GM19193 (cell line): ENCODE measurements at regions not wholly inside any gene's neighbourhood (a gene's known extent, or its start where the extent isn't known, plus 50 kb on each side); places are given as distances from the start of the nearest gene placed in this dataset.

Experiments
- POLR2A ChIP-seq: IDR thresholded peaks from 4 replicates; pipeline ENCODE4 v1.6.1; 2011; ENCODE audit not compliant: insufficient read depth, insufficient read length; ENCODE audit errors: extremely low read depth

GRCh38 chr14:62002642-62003041 is 240.4 kb downstream of the SNAPC1 start:
- no peak for TF ChIP-seq POLR2A

DNA sequence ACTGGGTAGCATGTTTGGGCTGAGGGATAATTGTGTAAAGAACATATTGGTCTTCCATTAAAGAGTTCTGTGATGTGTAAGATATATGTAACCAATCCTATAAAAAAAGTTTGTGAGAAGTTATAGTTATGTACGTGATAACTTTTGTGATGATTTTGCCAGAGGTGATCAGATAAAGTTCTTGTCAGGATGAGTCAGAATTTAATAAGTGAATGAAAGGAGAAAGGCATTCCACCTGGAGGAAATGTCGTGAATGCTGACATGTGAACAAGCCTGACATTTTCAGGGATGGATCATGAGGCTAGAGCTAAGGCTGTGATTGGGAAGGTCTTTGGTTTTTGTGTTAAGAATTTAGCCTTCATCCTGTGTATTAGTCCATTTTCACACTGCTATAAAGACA is 241.5 kb downstream of the SNAPC1 start:
- no peak for TF ChIP-seq POLR2A

DNA sequence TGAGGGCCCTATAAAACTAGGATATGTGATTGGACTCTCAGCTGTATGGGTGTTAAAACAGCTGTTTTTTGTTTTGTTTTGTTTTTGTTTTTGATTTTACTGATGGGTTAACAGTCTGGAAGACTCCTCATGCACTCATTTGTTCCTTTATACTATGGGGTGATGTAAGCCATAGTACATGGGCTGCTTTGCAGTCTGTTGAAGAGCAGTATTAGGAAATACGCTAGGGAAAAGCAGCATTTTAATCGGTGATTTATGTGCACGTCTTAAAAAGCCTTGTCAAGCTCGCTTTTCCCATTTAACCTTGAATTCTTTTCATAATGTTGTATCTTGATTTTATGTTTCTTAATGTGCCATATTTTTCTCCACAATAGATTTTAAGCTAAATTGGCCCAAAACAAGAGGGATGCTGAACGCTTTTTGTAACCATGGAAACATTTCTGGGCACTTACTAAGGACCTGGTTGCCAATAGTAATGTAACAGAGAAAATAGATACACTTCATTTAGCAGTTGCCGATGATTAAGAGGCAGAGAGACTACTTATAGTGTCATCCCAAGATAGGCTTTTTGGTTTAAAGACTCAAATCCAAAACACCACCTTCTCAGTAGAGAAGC is 244.0 kb downstream of the SNAPC1 start:
- no peak for TF ChIP-seq POLR2A

DNA sequence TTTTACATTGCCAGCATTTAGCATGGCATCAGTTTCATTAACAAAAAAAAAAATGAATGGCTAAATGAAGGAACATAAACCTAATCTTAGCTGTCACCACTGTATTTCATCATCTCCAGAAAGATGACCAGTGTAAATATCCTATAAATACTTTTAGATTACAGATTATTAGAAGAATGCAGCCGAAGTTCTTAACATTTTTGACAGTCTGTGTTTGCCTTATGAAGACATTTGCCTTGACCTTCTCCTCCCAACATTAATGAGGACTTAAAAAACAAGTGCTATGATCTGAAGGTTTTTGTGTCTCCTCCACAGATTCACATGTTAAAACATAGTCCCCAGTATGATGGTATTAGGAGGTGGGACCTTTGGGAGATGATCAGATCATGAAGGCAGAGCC is 253.0 kb downstream of the SNAPC1 start:
- no peak for TF ChIP-seq POLR2A

- TF ChIP-seq POLR2A, result no peak
These were observed 253.7 kb downstream of the SNAPC1 start for GRCh38 chr14:62015945-62016344.

GRCh38 chr14:62017651-62018230 is 255.5 kb downstream of the SNAPC1 start:
- TF ChIP-seq POLR2A, result no peak

DNA sequence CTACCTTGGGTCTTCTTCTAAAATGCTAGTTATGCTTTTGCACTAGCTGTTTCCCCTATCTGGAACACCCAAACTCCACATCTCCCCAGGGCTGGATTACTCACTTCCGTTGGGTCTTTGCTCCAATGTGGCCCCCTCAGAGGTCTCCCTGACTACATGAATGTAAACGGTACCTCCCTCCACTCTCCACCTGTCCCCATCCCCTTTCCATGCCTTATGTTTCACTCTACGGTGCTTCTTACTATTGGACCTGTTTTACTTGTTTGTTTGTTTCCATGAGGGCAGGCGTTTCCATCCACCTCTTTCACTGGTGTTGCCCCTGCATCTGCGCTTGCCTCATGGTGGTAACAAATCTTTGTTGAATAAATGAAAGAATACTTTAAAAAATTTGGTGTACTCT is 256.4 kb downstream of the SNAPC1 start:
- TF ChIP-seq POLR2A, result no peak

DNA sequence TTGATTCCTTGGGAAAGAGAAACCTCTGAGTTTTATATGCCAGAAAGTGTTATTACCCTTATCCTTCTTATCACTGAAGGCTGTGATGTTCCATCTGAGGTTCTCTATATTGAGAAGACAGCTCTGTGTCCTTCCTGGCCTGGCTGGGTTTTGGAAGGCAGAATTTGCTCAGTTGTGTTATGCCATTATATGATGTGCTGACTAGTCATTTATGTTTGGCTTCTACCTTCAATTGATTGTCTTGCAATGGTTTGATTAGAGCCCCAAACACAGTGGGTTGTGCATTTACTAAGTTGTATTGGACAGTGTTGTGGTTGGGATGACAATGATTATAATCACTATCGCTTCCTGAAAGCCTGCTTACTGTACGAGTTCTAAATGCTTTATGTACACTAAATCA is 265.7 kb downstream of the SNAPC1 start:
- TF ChIP-seq POLR2A, result no peak

- no peak for TF ChIP-seq POLR2A
These were observed 267.3 kb downstream of the SNAPC1 start for GRCh38 chr14:62029569-62029924.

DNA sequence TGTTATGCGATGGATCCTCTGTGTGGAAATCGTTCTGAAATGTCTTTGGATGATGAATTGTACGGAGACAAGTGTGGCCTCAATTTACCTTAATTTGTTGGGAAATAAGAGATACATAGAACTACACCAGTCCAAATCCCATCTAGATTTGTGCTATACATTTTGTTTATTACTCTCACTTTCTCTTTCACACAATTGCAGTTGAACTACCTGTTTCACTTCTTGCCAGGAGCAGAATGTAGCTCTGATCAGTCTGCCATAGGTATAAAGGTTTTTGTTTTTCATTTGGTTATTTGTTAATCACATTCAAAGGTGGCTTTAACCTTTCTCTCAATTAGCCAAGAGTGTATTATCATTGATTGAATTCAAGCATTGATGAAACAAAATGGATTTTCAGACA is 268.2 kb downstream of the SNAPC1 start:
- no peak for TF ChIP-seq POLR2A

- no peak for TF ChIP-seq POLR2A
These were observed 269.3 kb downstream of the SNAPC1 start for GRCh38 chr14:62031504-62031903.

- no peak for TF ChIP-seq POLR2A
These were observed 291.0 kb downstream of the SNAPC1 start for GRCh38 chr14:62053188-62053587.

DNA sequence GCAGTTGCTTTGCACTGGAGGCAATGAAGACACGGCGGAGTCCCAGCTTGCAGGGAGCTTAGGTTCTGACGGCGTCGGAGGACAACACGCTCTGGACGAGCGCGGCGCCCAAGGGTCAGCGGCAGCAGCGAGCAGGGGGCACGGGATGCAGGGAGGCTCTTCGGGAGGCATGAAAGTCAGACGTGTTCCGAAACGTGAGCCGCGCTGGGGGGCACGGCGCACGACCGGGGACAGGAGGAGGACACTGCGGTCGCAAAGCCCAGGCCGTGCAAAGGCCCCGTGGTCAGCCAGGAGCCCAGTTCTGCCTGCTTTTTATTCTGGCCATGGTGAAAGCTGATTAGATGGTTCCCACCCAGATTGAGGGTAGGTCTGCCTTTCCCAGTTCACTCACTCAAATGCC is 294.6 kb downstream of the SNAPC1 start:
- no peak for TF ChIP-seq POLR2A

- no peak for TF ChIP-seq POLR2A
These were observed 300.4 kb downstream of the SNAPC1 start for GRCh38 chr14:62062645-62063044.

GRCh38 chr14:62064751-62065323 is 302.6 kb downstream of the SNAPC1 start:
- no peak for TF ChIP-seq POLR2A

GRCh38 chr14:62066304-62066703 is 304.1 kb downstream of the SNAPC1 start:
- TF ChIP-seq POLR2A, result no peak

GRCh38 chr14:62071039-62071438 is 308.8 kb downstream of the SNAPC1 start:
- TF ChIP-seq POLR2A, result no peak

DNA sequence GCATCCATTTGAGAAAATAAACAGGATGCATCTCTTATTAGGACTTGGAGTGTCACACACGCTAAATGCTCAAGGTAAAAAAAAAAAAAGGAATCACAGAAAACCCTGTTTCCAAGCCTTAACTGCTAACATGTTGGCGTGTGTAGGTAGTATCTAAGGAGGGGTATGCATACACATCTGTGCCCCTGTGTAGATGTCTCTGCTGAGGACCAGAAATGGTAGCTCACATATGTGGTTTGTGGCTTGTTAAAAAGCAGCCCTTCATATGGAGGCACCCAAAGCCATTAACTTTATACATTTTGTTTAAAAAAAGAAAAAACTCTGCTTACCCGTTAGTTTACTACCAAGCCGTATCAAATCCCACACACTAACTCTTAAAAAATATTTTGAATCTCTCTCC is 314.1 kb downstream of the SNAPC1 start:
- no peak for TF ChIP-seq POLR2A
